IMR-90 (cell line): ENCODE measurements at regions not wholly inside any gene's neighbourhood (a gene's known extent, or its start where the extent isn't known, plus 50 kb on each side); places are given as distances from the start of the nearest gene placed in this dataset.

ENCODE experiments used
- ATAC-seq: fragments of 200-7000 bp; cut with Tn5 transposase; 2 replicates; pipeline ENCODE4 v1.9.1; 2020; ENCODE audit warnings: low read depth, mild to moderate bottlenecking, moderate library complexity
- BruUV-seq: library from RNA; stranded (reverse); fragments of 400-500 nt; replicated peaks from 2 replicates; lab custom pipeline; 2021; lab: Mats Ljungman, UMichigan
- CTCF ChIA-PET: fragments of 300-600 bp; formaldehyde crosslinking; extraction: SDS; loops from one replicate; lab custom pipeline; 2021; ENCODE audit warnings: antibody characterized with exemption; lab: Yijun Ruan, JAX
- POLR2A ChIA-PET: fragments of 300-600 bp; sonication (Branson Sonifier 250); formaldehyde crosslinking; loops from one replicate; lab custom pipeline; 2022; ENCODE audit warnings: antibody characterized with exemption; ENCODE audit not compliant: unreplicated experiment; lab: Charles Lee
- DNase-seq: peaks from one replicate; pipeline ENCODE4 v3.0.0; 2013
- H2AFZ ChIP-seq: replicated peaks from 2 replicates; pipeline ENCODE3; 2013; ENCODE audit warnings: low read length, mild to moderate bottlenecking; ENCODE audit not compliant: poor library complexity
- H2AK5ac ChIP-seq: 2 replicates; pipeline ENCODE4 v1.6.1; 2013; ENCODE audit warnings: low read depth, low read length, inconsistent platforms
- H2AK9ac ChIP-seq: replicated peaks from 2 replicates; pipeline ENCODE3; 2013; ENCODE audit warnings: mild to moderate bottlenecking, low read depth, low read length, moderate library complexity; ENCODE audit not compliant: poor library complexity
- H2BK120ac ChIP-seq: 2 replicates; pipeline ENCODE4 v1.6.1; 2013; ENCODE audit warnings: low read depth, low read length, inconsistent platforms
- H2BK15ac ChIP-seq: 3 replicates; pipeline ENCODE4 v1.6.1; 2013; ENCODE audit warnings: low read depth, low read length, inconsistent platforms
- H2BK20ac ChIP-seq: 2 replicates; pipeline ENCODE4 v1.6.1; 2013; ENCODE audit warnings: low read depth, mild to moderate bottlenecking, inconsistent platforms, low read length, moderate library complexity
- H2BK5ac ChIP-seq: 2 replicates; pipeline ENCODE4 v1.6.1; 2013; ENCODE audit warnings: mild to moderate bottlenecking, low read depth, low read length, inconsistent platforms; ENCODE audit not compliant: poor library complexity, severe bottlenecking
- H3K14ac ChIP-seq: replicated peaks from 2 replicates; pipeline ENCODE4 v1.6.1; 2013; ENCODE audit warnings: low read depth, low read length, inconsistent platforms
- H3K18ac ChIP-seq: 2 replicates; pipeline ENCODE4 v1.6.1; 2013; ENCODE audit warnings: low read depth, low read length, control low read depth
- H3K23ac ChIP-seq: 2 replicates; pipeline ENCODE4 v1.6.1; 2013; ENCODE audit warnings: low read depth, low read length, inconsistent platforms
- H3K27ac ChIP-seq: 2 replicates; pipeline ENCODE4 v1.5.1; 2013; ENCODE audit warnings: mild to moderate bottlenecking, control low read depth, low read length; ENCODE audit not compliant: insufficient read depth
- H3K27me3 ChIP-seq: 2 replicates; pipeline ENCODE4 v1.6.1; 2013; ENCODE audit warnings: low read length; ENCODE audit not compliant: control insufficient read depth, insufficient read depth
- H3K36me3 ChIP-seq: 2 replicates; pipeline ENCODE4 v1.6.1; 2013; ENCODE audit warnings: low read length, mixed read lengths; ENCODE audit not compliant: control insufficient read depth, insufficient read depth
- H3K4ac ChIP-seq: 2 replicates; pipeline ENCODE4 v1.6.1; 2013; ENCODE audit warnings: low read depth, low read length, inconsistent platforms
- H3K4me1 ChIP-seq: 2 replicates; pipeline ENCODE4 v1.6.1; 2013; ENCODE audit warnings: low read length, mixed read lengths; ENCODE audit not compliant: control insufficient read depth, insufficient read depth
- H3K4me2 ChIP-seq: 2 replicates; pipeline ENCODE4 v1.6.1; 2013; ENCODE audit warnings: low read depth, mild to moderate bottlenecking, control low read depth, low read length, moderate library complexity
- H3K4me3 ChIP-seq: 2 replicates; pipeline ENCODE4 v1.5.1; 2013; ENCODE audit warnings: low read depth, mild to moderate bottlenecking, control low read depth, low read length, moderate library complexity; ENCODE audit not compliant: insufficient read depth
- H3K56ac ChIP-seq: 2 replicates; pipeline ENCODE4 v1.6.1; 2013; ENCODE audit warnings: low read length, inconsistent platforms; ENCODE audit not compliant: insufficient read depth; ENCODE audit errors: extremely low read depth
- H3K79me1 ChIP-seq, 2 experiments: 2 replicates each; pipeline ENCODE4 v1.6.1; 2013; ENCODE audit warnings: low read length in 2 of 2, inconsistent platforms in 1 of 2, low read depth in 1 of 2
- H3K9ac ChIP-seq: 2 replicates; pipeline ENCODE4 v1.6.1; 2013; ENCODE audit warnings: low read depth, low read length, control low read depth
- H3K9me1 ChIP-seq: 2 replicates; pipeline ENCODE4 v1.6.1; 2013; ENCODE audit warnings: low read length, inconsistent platforms; ENCODE audit not compliant: insufficient read depth
- H3K9me3 ChIP-seq: 2 replicates; pipeline ENCODE4 v1.6.1; 2013; ENCODE audit warnings: low read length; ENCODE audit not compliant: control insufficient read depth, insufficient read depth
- H4K20me1 ChIP-seq: 2 replicates; pipeline ENCODE4 v1.6.1; 2013; ENCODE audit warnings: low read length, inconsistent platforms; ENCODE audit not compliant: insufficient read depth
- H4K5ac ChIP-seq: 2 replicates; pipeline ENCODE4 v1.6.1; 2013; ENCODE audit warnings: mild to moderate bottlenecking, low read depth, low read length, control low read depth
- H4K8ac ChIP-seq, 2 experiments: 2 replicates each; pipeline ENCODE4 v1.6.1; 2013; ENCODE audit warnings: low read depth in 2 of 2, low read length in 2 of 2, control low read depth in 1 of 2, inconsistent platforms in 1 of 2
- H4K91ac ChIP-seq: 2 replicates; pipeline ENCODE4 v1.6.1; 2013; ENCODE audit warnings: low read depth, low read length, inconsistent platforms; ENCODE audit not compliant: insufficient read depth
- CEBPB ChIP-seq: IDR thresholded peaks from 2 replicates; pipeline ENCODE4 v1.6.1; 2012; ENCODE audit warnings: low read depth, low read length, improper control_type of control experiment
- CHD1 ChIP-seq: IDR thresholded peaks from 2 replicates; pipeline ENCODE4 v1.6.1; 2012; ENCODE audit warnings: low read depth, low read length, improper control_type of control experiment
- WGBS, 2 experiments: methylation state at CpG; one replicate each; pipeline versions ENCODE4 v1.1.5 to v1.1.7; 2013; ENCODE audit warnings: missing lambda C conversion rate in 2 of 2; ENCODE audit not compliant: insufficient read length in 1 of 2; ENCODE audit errors: extremely low coverage in 2 of 2; 5-methylcytosine and 5-hydroxymethylcytosine counted together
- dilution Hi-C: fragments of 300-500 bp; cut with HindIII; formaldehyde crosslinking; loops from one replicate; pipeline ENCODE4 v1.14.3; 2018; ENCODE audit warnings: low sequenced_read_pairs; ENCODE audit not compliant: unreplicated experiment
- in situ Hi-C: fragments of 300-500 bp; cut with MboI; formaldehyde crosslinking; loops from 3 replicates; pipeline ENCODE4 v1.14.3; 2019; ENCODE audit warnings: low sequenced_read_pairs, inconsistent platforms, mixed read lengths
- intact Hi-C: fragments of 100-400 bp; cut with micrococcal nuclease; formaldehyde crosslinking; loops from 2 replicates; pipeline ENCODE4 v1.10.0; 2022

- Histone ChIP-seq H3K4ac (no peak overlapping the region), H2AFZ (no peak overlapping the region), H3K23ac (no peak overlapping the region), H3K27me3 (no peaks in the 10 kb centered on the region), H4K8ac (no peak overlapping the region), H3K79me1 (no peaks in the 10 kb centered on the region), H4K91ac (no peak overlapping the region), H2BK5ac (no peak overlapping the region), H3K9me1 (no peaks in the 10 kb centered on the region), H3K4me1 (no peaks in the 10 kb centered on the region), H3K9me3 (peaks cover 2% of the 10 kb centered on the region; the same call in 1 of the 2 replicates), H4K5ac (no peak overlapping the region), H2AK9ac (no peak overlapping the region), H2BK15ac (no peak overlapping the region), H3K18ac (no peak overlapping the region), H2BK120ac (no peak overlapping the region), H3K56ac (no peak overlapping the region), H3K14ac (no peak overlapping the region), H3K4me2 (no peak overlapping the region), H3K4me3 (no peak overlapping the region), H3K9ac (no peak overlapping the region), H2BK20ac (no peak overlapping the region), H4K20me1 (no peaks in the 10 kb centered on the region), H2AK5ac (no peak overlapping the region), H3K36me3 (no peaks in the 10 kb centered on the region), H3K27ac (no peak overlapping the region)
- ChIA-PET POLR2A (no interaction called here), CTCF (no interaction called here)
- TF ChIP-seq CHD1 (no peak), CEBPB (peak; percentile 54)
- no TSS peak for BruUV-seq
- ATAC-seq (no peak), DNase-seq (no peak)
- intact Hi-C loops, result no loop called here
- dilution Hi-C loops, result no loop called here
- no CpG with 5 or more reads among the region's 3 CpGs for WGBS, 2 experiments
- in situ Hi-C loops, result no loop called here
These were observed 118.5 kb upstream of the KYNU start for GRCh38 chr2:142758973-142759372.
